WTC11 (cell line): ENCODE measurements at regions not wholly inside any gene's neighbourhood (a gene's known extent, or its start where the extent isn't known, plus 50 kb on each side); places are given as distances from the start of the nearest gene placed in this dataset.

Experiments
- ATAC-seq: fragments of 200-7000 bp; cut with Tn5 transposase; 2 replicates; pipeline ENCODE4 v1.10.0; 2021; ENCODE audit warnings: mild to moderate bottlenecking, moderate library complexity
- CTCF ChIA-PET: fragments of 300-600 bp; sonication (Branson Sonifier 250); formaldehyde crosslinking; loops from one replicate; lab custom pipeline; 2021; ENCODE audit warnings: antibody characterized with exemption; lab: Charles Lee
- POLR2A ChIA-PET: fragments of 350-600 bp; sonication (Branson Sonifier 250); formaldehyde crosslinking; loops from one replicate; lab custom pipeline; 2021; ENCODE audit warnings: antibody characterized with exemption; lab: Charles Lee
- DNase-seq: peaks from one replicate; pipeline ENCODE4 v3.0.0; 2021; ENCODE audit warnings: low spot score
- H3K27ac Mint-ChIP-seq: 2 replicates; pipeline ENCODE4 v1.8.0; 2021; ENCODE audit warnings: mixed read lengths
- H3K27me3 Mint-ChIP-seq: 2 replicates; pipeline ENCODE4 v1.8.0; 2021; ENCODE audit warnings: low read depth, mild to moderate bottlenecking, moderate library complexity, mixed read lengths
- H3K36me3 Mint-ChIP-seq: 2 replicates; pipeline ENCODE4 v1.8.0; 2021; ENCODE audit warnings: mixed read lengths
- H3K4me1 Mint-ChIP-seq: 2 replicates; pipeline ENCODE4 v1.8.0; 2022; ENCODE audit warnings: mixed read lengths
- H3K4me3 Mint-ChIP-seq: 2 replicates; pipeline ENCODE4 v1.8.0; 2021; ENCODE audit warnings: mild to moderate bottlenecking, moderate library complexity, mixed read lengths
- H3K9me3 Mint-ChIP-seq: 2 replicates; pipeline ENCODE4 v1.8.0; 2021; ENCODE audit warnings: mixed read lengths
- ATF3 ChIP-seq: sonication (generic); formaldehyde crosslinking; conservative IDR thresholded peaks from 2 replicates; pipeline ENCODE4 v1.8.1; 2022; ENCODE audit warnings: mild to moderate bottlenecking, missing genetic modification reagents
- CREB1 ChIP-seq: sonication (generic); formaldehyde crosslinking; IDR thresholded peaks from 2 replicates; pipeline ENCODE4 v1.8.0; 2023; ENCODE audit warnings: mild to moderate bottlenecking, missing genetic modification reagents
- E2F1 ChIP-seq: sonication (generic); formaldehyde crosslinking; IDR thresholded peaks from 2 replicates; pipeline ENCODE4 v1.8.0; 2022; ENCODE audit warnings: mild to moderate bottlenecking, missing genetic modification reagents
- GTF2I ChIP-seq: fragments of 250-450 bp; sonication (Bioruptor Pico); conservative IDR thresholded peaks from 2 replicates; pipeline ENCODE4 v1.4.0; 2021; ENCODE audit warnings: mild to moderate bottlenecking
- HMGXB4 ChIP-seq: sonication (generic); formaldehyde crosslinking; IDR thresholded peaks from 2 replicates; pipeline ENCODE4 v1.8.1; 2023; ENCODE audit warnings: mild to moderate bottlenecking, moderate library complexity, missing genetic modification reagents
- NR1H2 ChIP-seq: sonication (generic); formaldehyde crosslinking; IDR thresholded peaks from 2 replicates; pipeline ENCODE4 v1.9.0; 2021; ENCODE audit warnings: mild to moderate bottlenecking, moderate library complexity, missing genetic modification reagents
- PRRX2 ChIP-seq: fragments of 250-450 bp; sonication (Bioruptor Pico); IDR thresholded peaks from 2 replicates; pipeline ENCODE4 v1.8.0; 2021; ENCODE audit warnings: mild to moderate bottlenecking
- SP1 ChIP-seq: sonication (generic); formaldehyde crosslinking; conservative IDR thresholded peaks from 2 replicates; pipeline ENCODE4 v1.8.1; 2022; ENCODE audit warnings: missing genetic modification reagents
- TCF7 ChIP-seq: sonication (generic); formaldehyde crosslinking; IDR thresholded peaks from 2 replicates; pipeline ENCODE4 v1.8.0; 2022; ENCODE audit warnings: mild to moderate bottlenecking, low read depth, missing genetic modification reagents, moderate library complexity
- TEAD4 ChIP-seq: sonication (generic); formaldehyde crosslinking; IDR thresholded peaks from 2 replicates; pipeline ENCODE4 v1.8.0; 2022; ENCODE audit warnings: mild to moderate bottlenecking, missing genetic modification reagents
- ZBTB21 ChIP-seq: sonication (generic); formaldehyde crosslinking; IDR thresholded peaks from 2 replicates; pipeline ENCODE4 v1.8.1; 2023; ENCODE audit warnings: mild to moderate bottlenecking, missing genetic modification reagents, borderline replicate concordance
- ZNF423 ChIP-seq: fragments of 250-450 bp; sonication (Bioruptor Pico); IDR thresholded peaks from 2 replicates; pipeline ENCODE4 v2.1.2; 2022; ENCODE audit warnings: mild to moderate bottlenecking, moderate library complexity
- ZSCAN18 ChIP-seq: fragments of 250-450 bp; sonication (Bioruptor Pico); IDR thresholded peaks from 2 replicates; pipeline ENCODE4 v2.1.2; 2022; ENCODE audit warnings: mild to moderate bottlenecking, moderate library complexity
- TF ChIP-seq, protein P1 (sequence below): sonication (generic); formaldehyde crosslinking; IDR thresholded peaks from 2 replicates; pipeline ENCODE4 v1.8.1; 2022; ENCODE audit warnings: mild to moderate bottlenecking, moderate library complexity, missing genetic modification reagents
- TF ChIP-seq, protein P2 (sequence below): sonication (generic); formaldehyde crosslinking; IDR thresholded peaks from 2 replicates; pipeline ENCODE4 v1.8.0; 2022; ENCODE audit warnings: missing genetic modification reagents
- TF ChIP-seq, protein P3 (sequence below): sonication (generic); formaldehyde crosslinking; IDR thresholded peaks from 2 replicates; pipeline ENCODE4 v1.8.1; 2023; ENCODE audit warnings: mild to moderate bottlenecking, missing genetic modification reagents, moderate library complexity
- TF ChIP-seq, protein P4 (sequence below): sonication (generic); formaldehyde crosslinking; IDR thresholded peaks from 2 replicates; pipeline ENCODE4 v1.8.0; 2023; ENCODE audit warnings: mild to moderate bottlenecking, missing genetic modification reagents
- TF ChIP-seq, protein P5 (sequence below): fragments of 250-450 bp; sonication (Bioruptor Pico); conservative IDR thresholded peaks from 2 replicates; pipeline ENCODE4 v1.9.0; 2021; ENCODE audit warnings: mild to moderate bottlenecking
- TF ChIP-seq, protein P6 (sequence below): sonication (generic); formaldehyde crosslinking; IDR thresholded peaks from 2 replicates; pipeline ENCODE4 v1.8.1; 2023; ENCODE audit warnings: mild to moderate bottlenecking, missing genetic modification reagents

- no peak for TF ChIP-seq NR1H2 (CRISPR knock-in tag)
- TF ChIP-seq PRRX2 (CRISPR knock-in tag) = no peak
- no peak for TF ChIP-seq HMGXB4 (CRISPR knock-in tag)
- TF ChIP-seq, protein P1, sequence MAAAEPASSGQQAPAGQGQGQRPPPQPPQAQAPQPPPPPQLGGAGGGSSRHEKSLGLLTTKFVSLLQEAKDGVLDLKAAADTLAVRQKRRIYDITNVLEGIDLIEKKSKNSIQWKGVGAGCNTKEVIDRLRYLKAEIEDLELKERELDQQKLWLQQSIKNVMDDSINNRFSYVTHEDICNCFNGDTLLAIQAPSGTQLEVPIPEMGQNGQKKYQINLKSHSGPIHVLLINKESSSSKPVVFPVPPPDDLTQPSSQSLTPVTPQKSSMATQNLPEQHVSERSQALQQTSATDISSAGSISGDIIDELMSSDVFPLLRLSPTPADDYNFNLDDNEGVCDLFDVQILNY (CRISPR knock-in tag) = no peak
- TF ChIP-seq, protein P2, sequence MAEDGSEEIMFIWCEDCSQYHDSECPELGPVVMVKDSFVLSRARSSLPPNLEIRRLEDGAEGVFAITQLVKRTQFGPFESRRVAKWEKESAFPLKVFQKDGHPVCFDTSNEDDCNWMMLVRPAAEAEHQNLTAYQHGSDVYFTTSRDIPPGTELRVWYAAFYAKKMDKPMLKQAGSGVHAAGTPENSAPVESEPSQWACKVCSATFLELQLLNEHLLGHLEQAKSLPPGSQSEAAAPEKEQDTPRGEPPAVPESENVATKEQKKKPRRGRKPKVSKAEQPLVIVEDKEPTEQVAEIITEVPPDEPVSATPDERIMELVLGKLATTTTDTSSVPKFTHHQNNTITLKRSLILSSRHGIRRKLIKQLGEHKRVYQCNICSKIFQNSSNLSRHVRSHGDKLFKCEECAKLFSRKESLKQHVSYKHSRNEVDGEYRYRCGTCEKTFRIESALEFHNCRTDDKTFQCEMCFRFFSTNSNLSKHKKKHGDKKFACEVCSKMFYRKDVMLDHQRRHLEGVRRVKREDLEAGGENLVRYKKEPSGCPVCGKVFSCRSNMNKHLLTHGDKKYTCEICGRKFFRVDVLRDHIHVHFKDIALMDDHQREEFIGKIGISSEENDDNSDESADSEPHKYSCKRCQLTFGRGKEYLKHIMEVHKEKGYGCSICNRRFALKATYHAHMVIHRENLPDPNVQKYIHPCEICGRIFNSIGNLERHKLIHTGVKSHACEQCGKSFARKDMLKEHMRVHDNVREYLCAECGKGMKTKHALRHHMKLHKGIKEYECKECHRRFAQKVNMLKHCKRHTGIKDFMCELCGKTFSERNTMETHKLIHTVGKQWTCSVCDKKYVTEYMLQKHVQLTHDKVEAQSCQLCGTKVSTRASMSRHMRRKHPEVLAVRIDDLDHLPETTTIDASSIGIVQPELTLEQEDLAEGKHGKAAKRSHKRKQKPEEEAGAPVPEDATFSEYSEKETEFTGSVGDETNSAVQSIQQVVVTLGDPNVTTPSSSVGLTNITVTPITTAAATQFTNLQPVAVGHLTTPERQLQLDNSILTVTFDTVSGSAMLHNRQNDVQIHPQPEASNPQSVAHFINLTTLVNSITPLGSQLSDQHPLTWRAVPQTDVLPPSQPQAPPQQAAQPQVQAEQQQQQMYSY (CRISPR knock-in tag) = no peak
- TF ChIP-seq, protein P3, sequence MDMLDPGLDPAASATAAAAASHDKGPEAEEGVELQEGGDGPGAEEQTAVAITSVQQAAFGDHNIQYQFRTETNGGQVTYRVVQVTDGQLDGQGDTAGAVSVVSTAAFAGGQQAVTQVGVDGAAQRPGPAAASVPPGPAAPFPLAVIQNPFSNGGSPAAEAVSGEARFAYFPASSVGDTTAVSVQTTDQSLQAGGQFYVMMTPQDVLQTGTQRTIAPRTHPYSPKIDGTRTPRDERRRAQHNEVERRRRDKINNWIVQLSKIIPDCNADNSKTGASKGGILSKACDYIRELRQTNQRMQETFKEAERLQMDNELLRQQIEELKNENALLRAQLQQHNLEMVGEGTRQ (CRISPR knock-in tag) = no peak
- TF ChIP-seq ZBTB21 (CRISPR knock-in tag) = no peak
- TF ChIP-seq CREB1 (CRISPR knock-in tag) = no peak
Measured at GRCh38 chr22:48318575-48319320, 1508.9 kb downstream of the BRD1 start (continued).

DNA sequence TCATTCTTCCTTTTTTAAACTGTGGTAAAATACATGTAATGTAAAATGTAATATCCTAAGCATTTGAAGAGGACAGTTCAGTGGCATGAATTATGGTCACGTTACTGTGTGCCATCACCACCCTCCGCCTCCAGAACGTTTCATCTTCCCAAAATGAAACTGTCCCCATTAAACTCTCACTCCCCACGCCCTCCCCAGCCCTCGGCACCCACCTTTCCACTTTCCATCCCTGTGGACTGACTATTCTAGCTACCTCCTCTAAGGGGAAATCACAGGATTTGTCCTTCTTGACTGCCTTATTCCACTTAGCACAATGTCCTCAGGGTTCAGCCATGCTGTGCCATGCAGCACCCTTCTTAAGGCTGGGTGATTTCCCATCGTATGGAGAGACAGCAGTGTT is 1509.5 kb downstream of the BRD1 start:
- POLR2A ChIA-PET = no interaction called here
- no peak overlapping the region for H3K27ac Mint-ChIP-seq
- H3K27me3 Mint-ChIP-seq = no peaks in the 10 kb centered on the region; the same call in 1 of the 2 replicates
- no peaks in the 10 kb centered on the region for H3K36me3 Mint-ChIP-seq
- H3K4me1 Mint-ChIP-seq = peaks cover 29% of the 10 kb centered on the region
- ATAC-seq = no peak
- peaks cover 12% of the 10 kb centered on the region for H3K9me3 Mint-ChIP-seq
- CTCF ChIA-PET = no interaction called here
- no peak overlapping the region for H3K4me3 Mint-ChIP-seq
- peak; percentile 0 for DNase-seq
- TF ChIP-seq ATF3 (CRISPR knock-in tag) (no peak), TEAD4 (no peak), E2F1 (CRISPR knock-in tag) (no peak), SP1 (CRISPR knock-in tag) (no peak), GTF2I (no peak), ZNF423 (CRISPR knock-in tag) (no peak), ZSCAN18 (CRISPR knock-in tag) (no peak), TCF7 (CRISPR knock-in tag) (no peak)
- TF ChIP-seq, protein P4, sequence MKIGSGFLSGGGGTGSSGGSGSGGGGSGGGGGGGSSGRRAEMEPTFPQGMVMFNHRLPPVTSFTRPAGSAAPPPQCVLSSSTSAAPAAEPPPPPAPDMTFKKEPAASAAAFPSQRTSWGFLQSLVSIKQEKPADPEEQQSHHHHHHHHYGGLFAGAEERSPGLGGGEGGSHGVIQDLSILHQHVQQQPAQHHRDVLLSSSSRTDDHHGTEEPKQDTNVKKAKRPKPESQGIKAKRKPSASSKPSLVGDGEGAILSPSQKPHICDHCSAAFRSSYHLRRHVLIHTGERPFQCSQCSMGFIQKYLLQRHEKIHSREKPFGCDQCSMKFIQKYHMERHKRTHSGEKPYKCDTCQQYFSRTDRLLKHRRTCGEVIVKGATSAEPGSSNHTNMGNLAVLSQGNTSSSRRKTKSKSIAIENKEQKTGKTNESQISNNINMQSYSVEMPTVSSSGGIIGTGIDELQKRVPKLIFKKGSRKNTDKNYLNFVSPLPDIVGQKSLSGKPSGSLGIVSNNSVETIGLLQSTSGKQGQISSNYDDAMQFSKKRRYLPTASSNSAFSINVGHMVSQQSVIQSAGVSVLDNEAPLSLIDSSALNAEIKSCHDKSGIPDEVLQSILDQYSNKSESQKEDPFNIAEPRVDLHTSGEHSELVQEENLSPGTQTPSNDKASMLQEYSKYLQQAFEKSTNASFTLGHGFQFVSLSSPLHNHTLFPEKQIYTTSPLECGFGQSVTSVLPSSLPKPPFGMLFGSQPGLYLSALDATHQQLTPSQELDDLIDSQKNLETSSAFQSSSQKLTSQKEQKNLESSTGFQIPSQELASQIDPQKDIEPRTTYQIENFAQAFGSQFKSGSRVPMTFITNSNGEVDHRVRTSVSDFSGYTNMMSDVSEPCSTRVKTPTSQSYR (CRISPR knock-in tag) = no peak
- TF ChIP-seq, protein P5, sequence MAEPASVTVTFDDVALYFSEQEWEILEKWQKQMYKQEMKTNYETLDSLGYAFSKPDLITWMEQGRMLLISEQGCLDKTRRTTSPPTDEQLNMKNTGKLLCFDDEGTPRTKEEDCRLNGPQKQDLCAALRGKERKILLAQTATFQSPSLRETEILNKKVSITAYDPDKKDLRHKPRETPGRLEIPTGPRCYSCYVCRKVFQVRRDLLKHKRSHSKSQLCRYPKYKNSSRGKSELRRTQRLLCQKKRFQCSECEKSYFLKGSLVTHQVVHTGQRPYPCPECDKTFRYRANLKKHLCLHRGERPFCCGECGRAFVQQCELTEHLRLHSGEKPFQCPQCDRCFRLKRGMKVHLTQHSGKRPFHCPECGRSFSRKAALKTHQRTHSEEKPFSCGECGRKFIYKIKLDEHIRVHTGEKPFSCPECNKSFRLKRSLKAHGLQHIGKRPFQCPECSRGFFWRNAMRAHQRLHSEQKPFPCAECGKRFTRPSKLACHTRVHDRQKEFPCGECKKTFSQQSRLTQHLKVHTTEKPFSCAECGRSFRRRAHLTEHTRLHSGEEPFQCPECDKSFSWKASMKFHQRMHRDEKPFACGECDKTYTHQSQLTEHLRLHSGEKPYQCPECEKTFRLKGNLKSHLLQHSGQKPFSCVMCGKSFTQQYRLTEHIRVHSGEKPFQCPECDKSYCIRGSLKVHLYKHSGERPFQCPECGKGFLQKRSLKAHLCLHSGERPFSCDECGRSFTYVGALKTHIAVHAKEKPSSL (CRISPR knock-in tag) = no peak
- TF ChIP-seq, protein P6, sequence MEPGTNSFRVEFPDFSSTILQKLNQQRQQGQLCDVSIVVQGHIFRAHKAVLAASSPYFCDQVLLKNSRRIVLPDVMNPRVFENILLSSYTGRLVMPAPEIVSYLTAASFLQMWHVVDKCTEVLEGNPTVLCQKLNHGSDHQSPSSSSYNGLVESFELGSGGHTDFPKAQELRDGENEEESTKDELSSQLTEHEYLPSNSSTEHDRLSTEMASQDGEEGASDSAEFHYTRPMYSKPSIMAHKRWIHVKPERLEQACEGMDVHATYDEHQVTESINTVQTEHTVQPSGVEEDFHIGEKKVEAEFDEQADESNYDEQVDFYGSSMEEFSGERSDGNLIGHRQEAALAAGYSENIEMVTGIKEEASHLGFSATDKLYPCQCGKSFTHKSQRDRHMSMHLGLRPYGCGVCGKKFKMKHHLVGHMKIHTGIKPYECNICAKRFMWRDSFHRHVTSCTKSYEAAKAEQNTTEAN (CRISPR knock-in tag) = no peak
